DOHH2 (cell line): ENCODE measurements at regions not wholly inside any gene's neighbourhood (a gene's known extent, or its start where the extent isn't known, plus 50 kb on each side); places are given as distances from the start of the nearest gene placed in this dataset.

Source experiments
- H3F3A ChIP-seq: fragments of 200-600 bp; sonication (generic), shearing (Covaris generic); 2 replicates; pipeline ENCODE4 v1.6.0; 2016; ENCODE audit warnings: antibody characterized with exemption, mild to moderate bottlenecking; ENCODE audit not compliant: control insufficient read depth, insufficient read depth
- H3K27ac ChIP-seq: fragments of 200-600 bp; sonication (generic); 2 replicates; pipeline ENCODE4 v1.5.1; 2014; ENCODE audit warnings: low read depth, mild to moderate bottlenecking, low read length, moderate library complexity
- H3K27me3 ChIP-seq: fragments of 200-600 bp; sonication (generic); 2 replicates; pipeline ENCODE4 v1.6.1; 2014; ENCODE audit warnings: mild to moderate bottlenecking, low read length, mixed read lengths; ENCODE audit not compliant: control insufficient read depth
- H3K36me3 ChIP-seq: fragments of 200-600 bp; sonication (generic); 2 replicates; pipeline ENCODE4 v1.6.1; 2014; ENCODE audit warnings: mild to moderate bottlenecking, low read length, moderate library complexity, mixed read lengths; ENCODE audit not compliant: control insufficient read depth
- H3K4me1 ChIP-seq: fragments of 200-600 bp; sonication (generic); 2 replicates; pipeline ENCODE4 v1.6.1; 2014; ENCODE audit warnings: mild to moderate bottlenecking, low read length, mixed read lengths; ENCODE audit not compliant: control insufficient read depth
- H3K4me2 ChIP-seq: fragments of 200-600 bp; sonication (generic); 2 replicates; pipeline ENCODE4 v1.6.0; 2014; ENCODE audit warnings: mild to moderate bottlenecking, low read length, moderate library complexity
- H3K4me3 ChIP-seq: fragments of 200-600 bp; sonication (generic); 2 replicates; pipeline ENCODE4 v1.5.1; 2014; ENCODE audit warnings: mild to moderate bottlenecking, low read length, mixed read lengths
- H3K79me2 ChIP-seq: fragments of 200-600 bp; sonication (generic); 2 replicates; pipeline ENCODE4 v1.6.1; 2014; ENCODE audit warnings: mild to moderate bottlenecking, low read length, mixed read lengths; ENCODE audit not compliant: control insufficient read depth
- H3K9me2 ChIP-seq: fragments of 200-600 bp; sonication (generic); replicated peaks from 2 replicates; pipeline ENCODE4 v1.6.1; 2014; ENCODE audit warnings: mild to moderate bottlenecking, low read length, mixed read lengths; ENCODE audit not compliant: control insufficient read depth
- H3K9me3 ChIP-seq: fragments of 200-600 bp; sonication (generic); 2 replicates; pipeline ENCODE4 v1.6.1; 2014; ENCODE audit warnings: antibody characterized with exemption, low read length, mixed read lengths; ENCODE audit not compliant: control insufficient read depth, insufficient read depth
- H4K20me1 ChIP-seq: fragments of 200-600 bp; sonication (generic); 2 replicates; pipeline ENCODE4 v1.6.0; 2014; ENCODE audit warnings: low read depth, mild to moderate bottlenecking, antibody characterized with exemption, low read length, moderate library complexity; ENCODE audit not compliant: control insufficient read depth, insufficient read depth
- CTCF ChIP-seq: fragments of 200-600 bp; sonication (generic); IDR thresholded peaks from one replicate; pipeline ENCODE4 v1.5.1; 2014; ENCODE audit warnings: antibody characterized with exemption, mild to moderate bottlenecking, low read depth, low read length; ENCODE audit not compliant: poor library complexity, severe bottlenecking
- EZH2phosphoT487 ChIP-seq: fragments of 200-600 bp; sonication (generic); IDR thresholded peaks from 2 replicates; pipeline ENCODE4 v1.6.1; 2017; ENCODE audit warnings: borderline replicate concordance, mild to moderate bottlenecking, antibody characterized with exemption, low read length, moderate library complexity, mixed read lengths

GRCh38 chr3:66620296-66620695 is 119.5 kb upstream of the LRIG1 start:
- no peak for TF ChIP-seq EZH2phosphoT487
- TF ChIP-seq CTCF = no peak
- Histone ChIP-seq H4K20me1 (no peaks in the 10 kb centered on the region), H3K4me2 (no peak overlapping the region), H3K4me3 (no peak overlapping the region), H3K9me2 (no peaks in the 10 kb centered on the region), H3K27ac (no peak overlapping the region), H3K9me3 (no peaks in the 10 kb centered on the region), H3K36me3 (no peaks in the 10 kb centered on the region), H3F3A (no peaks in the 10 kb centered on the region), H3K4me1 (no peaks in the 10 kb centered on the region), H3K27me3 (no peaks in the 10 kb centered on the region), H3K79me2 (no peaks in the 10 kb centered on the region)

GRCh38 chr3:66622756-66623457 is 122.1 kb upstream of the LRIG1 start:
- Histone ChIP-seq H3K4me2 (no peak overlapping the region), H3K27me3 (no peaks in the 10 kb centered on the region), H3K4me1 (no peaks in the 10 kb centered on the region), H4K20me1 (no peaks in the 10 kb centered on the region), H3K79me2 (no peaks in the 10 kb centered on the region), H3K27ac (no peak overlapping the region), H3K9me2 (no peaks in the 10 kb centered on the region), H3K4me3 (no peak overlapping the region), H3F3A (no peaks in the 10 kb centered on the region), H3K9me3 (no peaks in the 10 kb centered on the region), H3K36me3 (no peaks in the 10 kb centered on the region)
- TF ChIP-seq CTCF = no peak
- no peak for TF ChIP-seq EZH2phosphoT487

DNA sequence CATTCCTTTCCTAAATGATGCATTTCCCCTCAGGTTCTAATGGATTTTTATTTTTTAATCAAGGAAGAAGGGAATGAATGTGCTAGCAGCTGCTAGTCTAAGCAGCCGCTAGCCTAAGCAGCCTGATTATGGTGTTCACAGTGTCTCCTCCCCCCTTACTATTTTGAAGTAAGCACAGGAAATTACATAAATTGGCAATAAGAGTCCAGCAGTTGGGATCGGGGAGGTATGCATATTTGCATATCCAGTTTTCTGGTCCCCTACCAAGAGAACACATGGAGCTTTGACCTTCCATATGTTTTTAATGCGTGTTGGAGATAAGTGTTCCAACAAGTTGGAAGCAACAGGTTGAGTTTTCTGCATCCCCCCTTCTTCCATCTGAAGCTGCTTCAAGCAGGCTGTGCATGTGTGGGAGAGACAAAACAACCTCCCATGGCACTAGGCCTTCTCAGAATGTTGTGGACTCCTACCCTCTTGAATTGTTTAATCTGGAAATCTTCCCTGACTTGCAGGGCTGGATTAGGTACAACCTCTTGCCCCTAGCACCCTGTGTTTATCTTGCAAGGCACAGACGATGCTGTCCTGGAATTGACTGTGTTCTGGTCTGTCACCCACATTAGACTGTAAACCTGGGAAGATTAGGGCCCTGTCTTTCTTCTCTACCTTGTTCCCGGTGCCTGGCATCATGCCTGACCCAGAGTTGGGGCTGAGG is 124.8 kb upstream of the LRIG1 start:
- TF ChIP-seq CTCF = no peak
- no peak for TF ChIP-seq EZH2phosphoT487
- Histone ChIP-seq H3F3A (no peaks in the 10 kb centered on the region), H3K79me2 (no peaks in the 10 kb centered on the region), H3K9me3 (no peaks in the 10 kb centered on the region), H3K36me3 (no peaks in the 10 kb centered on the region), H3K4me1 (no peaks in the 10 kb centered on the region), H3K9me2 (no peaks in the 10 kb centered on the region), H3K4me3 (no peak overlapping the region), H4K20me1 (no peaks in the 10 kb centered on the region), H3K27ac (no peak overlapping the region), H3K27me3 (no peaks in the 10 kb centered on the region), H3K4me2 (no peak overlapping the region)
